Mesenchymal stem cell (in vitro differentiated cells and primary cell): ENCODE measurements at regions not wholly inside any gene's neighbourhood (a gene's known extent, or its start where the extent isn't known, plus 50 kb on each side); places are given as distances from the start of the nearest gene placed in this dataset.
A peak's percentile ranks its signal among the peaks of the same experiment; 100 is the strongest.

Source experiments
- DNase-seq: peaks from one replicate; pipeline ENCODE4 v3.0.0-alpha.2; 2013
- H2AFZ ChIP-seq: one replicate; pipeline ENCODE4 v1.6.1; 2013; ENCODE audit warnings: low read depth, mild to moderate bottlenecking, control low read depth, inconsistent platforms, low read length, moderate library complexity
- H2AK5ac ChIP-seq: 2 replicates; pipeline ENCODE4 v1.6.1; 2013; ENCODE audit warnings: low read length, moderate library complexity, mild to moderate bottlenecking, inconsistent platforms; ENCODE audit not compliant: severe bottlenecking
- H2BK120ac ChIP-seq: one replicate; pipeline ENCODE4 v1.6.1; 2013; ENCODE audit warnings: low read depth, mild to moderate bottlenecking, inconsistent platforms, low read length, moderate library complexity
- H2BK12ac ChIP-seq, 2 experiments: one replicate each; pipeline ENCODE4 v1.6.1; 2013; ENCODE audit warnings: inconsistent platforms in 2 of 2, low read length in 2 of 2, mild to moderate bottlenecking in 2 of 2, moderate library complexity in 2 of 2, control low read depth in 1 of 2
- H2BK15ac ChIP-seq: one replicate; pipeline ENCODE4 v1.6.1; 2013; ENCODE audit warnings: mild to moderate bottlenecking, low read depth, inconsistent platforms; ENCODE audit not compliant: poor library complexity, severe bottlenecking
- H2BK5ac ChIP-seq: 2 replicates; pipeline ENCODE4 v1.6.1; 2013; ENCODE audit warnings: low read depth, mild to moderate bottlenecking, low read length, control low read depth, inconsistent platforms; ENCODE audit not compliant: poor library complexity, severe bottlenecking
- H3K14ac ChIP-seq, 2 experiments: one replicate each; pipeline ENCODE4 v1.6.1; 2013; ENCODE audit warnings: inconsistent platforms in 2 of 2, low read length in 2 of 2, control low read depth in 1 of 2, mild to moderate bottlenecking in 1 of 2, moderate library complexity in 1 of 2
- H3K18ac ChIP-seq, 2 experiments: one replicate each; pipeline ENCODE4 v1.6.1; 2013; ENCODE audit warnings: inconsistent platforms in 2 of 2, low read length in 2 of 2, control low read depth in 1 of 2, low read depth in 1 of 2, mild to moderate bottlenecking in 1 of 2
- H3K23ac ChIP-seq, 2 experiments: one replicate each; pipeline ENCODE4 v1.6.1; 2013; ENCODE audit warnings: inconsistent platforms in 2 of 2, low read length in 2 of 2, mild to moderate bottlenecking in 2 of 2, moderate library complexity in 2 of 2, control low read depth in 1 of 2
- H3K27ac ChIP-seq: 2 replicates; pipeline ENCODE4 v1.5.1; 2013; ENCODE audit warnings: mild to moderate bottlenecking, moderate library complexity, low read length, control low read depth, inconsistent platforms; ENCODE audit not compliant: poor library complexity, severe bottlenecking
- H3K27me3 ChIP-seq, 2 experiments: 2 replicates each; pipeline versions ENCODE4 v1.6.1 to v1.7.0; 2013; ENCODE audit warnings: low read length in 2 of 2, mild to moderate bottlenecking in 2 of 2, moderate library complexity in 2 of 2, control low read depth in 1 of 2, inconsistent platforms in 1 of 2; ENCODE audit not compliant: control insufficient read depth in 1 of 2, insufficient read depth in 1 of 2
- H3K36me3 ChIP-seq, 2 experiments: 2 replicates each; pipeline versions ENCODE4 v1.6.1 to v1.7.0; 2013; ENCODE audit warnings: low read length in 2 of 2, control low read depth in 1 of 2, inconsistent platforms in 1 of 2, low read depth in 1 of 2, mild to moderate bottlenecking in 1 of 2; ENCODE audit not compliant: insufficient read depth in 2 of 2, control insufficient read depth in 1 of 2
- H3K4ac ChIP-seq, 2 experiments: one replicate each; pipeline ENCODE4 v1.6.1; 2013; ENCODE audit warnings: inconsistent platforms in 2 of 2, low read length in 2 of 2, mild to moderate bottlenecking in 2 of 2, moderate library complexity in 2 of 2, control low read depth in 1 of 2, low read depth in 1 of 2
- H3K4me1 ChIP-seq: 2 replicates; pipeline ENCODE4 v1.6.1; 2013; ENCODE audit warnings: low read depth, low read length, control low read depth; ENCODE audit not compliant: control insufficient read depth, insufficient read depth
- H3K4me2 ChIP-seq: 2 replicates; pipeline ENCODE4 v1.6.1; 2013; ENCODE audit warnings: low read length, mild to moderate bottlenecking, inconsistent platforms; ENCODE audit not compliant: poor library complexity, severe bottlenecking
- H3K4me3 ChIP-seq, 2 experiments: 2 replicates each; pipeline versions ENCODE4 v1.5.1 to v1.7.0; 2013; ENCODE audit warnings: low read length in 2 of 2, mild to moderate bottlenecking in 2 of 2, control low read depth in 1 of 2, low read depth in 1 of 2; ENCODE audit not compliant: insufficient read depth in 1 of 2
- H3K79me1 ChIP-seq: replicated peaks from 2 replicates; pipeline ENCODE4 v1.6.1; 2013; ENCODE audit warnings: mild to moderate bottlenecking, control low read depth, low read length, inconsistent platforms; ENCODE audit not compliant: poor library complexity, severe bottlenecking
- H3K9ac ChIP-seq: 2 replicates; pipeline ENCODE4 v1.7.0; 2013; ENCODE audit warnings: mild to moderate bottlenecking, low read length, moderate library complexity
- H3K9me3 ChIP-seq: 2 replicates; pipeline ENCODE4 v1.7.0; 2013; ENCODE audit warnings: mild to moderate bottlenecking, low read length; ENCODE audit not compliant: control insufficient read depth
- H4K8ac ChIP-seq: one replicate; pipeline ENCODE4 v1.6.1; 2013; ENCODE audit warnings: inconsistent platforms, mild to moderate bottlenecking, low read length, moderate library complexity
- H4K91ac ChIP-seq: one replicate; pipeline ENCODE4 v1.6.1; 2013; ENCODE audit warnings: mild to moderate bottlenecking, low read length, inconsistent platforms
- WGBS: methylation state at CpG from one replicate; pipeline ENCODE4 v1.1.7; 2013; ENCODE audit warnings: mixed read lengths; 5-methylcytosine and 5-hydroxymethylcytosine counted together

GRCh38 chr5:117138523-117138922 is 563.9 kb upstream of the SEMA6A start:
- Histone ChIP-seq H2AFZ (no peak overlapping the region), H3K9me3 (no peaks in the 10 kb centered on the region), H3K27me3 (no peaks in the 10 kb centered on the region), H3K14ac (no peak overlapping the region), H4K8ac (no peak overlapping the region), H2AK5ac (no peak overlapping the region), H3K23ac (no peak overlapping the region), H3K4ac (no peak overlapping the region), H2BK120ac (no peak overlapping the region), H3K36me3 (no peaks in the 10 kb centered on the region), H3K27ac (no peak overlapping the region), H3K18ac (no peak overlapping the region), H3K79me1 (no peaks in the 10 kb centered on the region), H4K91ac (no peak overlapping the region), H3K4me2 (no peak overlapping the region), H2BK5ac (no peak overlapping the region), H3K4me1 (no peaks in the 10 kb centered on the region), H3K4me3 (no peak overlapping the region), H2BK15ac (no peak overlapping the region), H3K9ac (no peak overlapping the region), H2BK12ac (no peak overlapping the region)
- DNase-seq = no peak
- no CpG with 5 or more reads among the region's 3 CpGs for WGBS

- H4K91ac ChIP-seq = no peak overlapping the region
- H2BK15ac ChIP-seq = no peak overlapping the region
- no peak overlapping the region for H3K4ac ChIP-seq
These were observed 561.2 kb upstream of the SEMA6A start for GRCh38 chr5:117135851-117136250.

GRCh38 chr5:117133198-117133597 is 558.6 kb upstream of the SEMA6A start:
- H4K91ac ChIP-seq = no peak overlapping the region
- no peak overlapping the region for H3K4me2 ChIP-seq
- H3K27ac ChIP-seq = no peak overlapping the region
- no peak overlapping the region for H3K4me3 ChIP-seq
- no peak overlapping the region for H3K4ac ChIP-seq
- H2BK15ac ChIP-seq = no peak overlapping the region
- no peak overlapping the region for H4K8ac ChIP-seq
- H3K18ac ChIP-seq = no peak overlapping the region
- H2AK5ac ChIP-seq = no peak overlapping the region
- H3K4me1 ChIP-seq = no peaks in the 10 kb centered on the region
- no peak overlapping the region for H3K23ac ChIP-seq
- H3K14ac ChIP-seq = no peak overlapping the region
- H3K9me3 ChIP-seq = no peaks in the 10 kb centered on the region
- DNase-seq = no peak
- no peak overlapping the region for H2BK5ac ChIP-seq
- H3K27me3 ChIP-seq = no peaks in the 10 kb centered on the region
- H2AFZ ChIP-seq = no peak overlapping the region
- no peak overlapping the region for H2BK12ac ChIP-seq
- H3K36me3 ChIP-seq = no peaks in the 10 kb centered on the region
- no peak overlapping the region for H3K9ac ChIP-seq
- no peaks in the 10 kb centered on the region for H3K79me1 ChIP-seq
- H2BK120ac ChIP-seq = no peak overlapping the region

More at GRCh38 chr5:117135851-117136250, 561.2 kb upstream of the SEMA6A start:
- Histone ChIP-seq H2AK5ac (no peak overlapping the region), H3K9me3 (no peaks in the 10 kb centered on the region), H2BK12ac (no peak overlapping the region), H4K8ac (no peak overlapping the region), H2BK5ac (no peak overlapping the region), H2BK120ac (no peak overlapping the region), H3K14ac (no peak overlapping the region), H3K9ac (no peak overlapping the region), H3K27ac (no peak overlapping the region), H3K27me3 (no peaks in the 10 kb centered on the region), H3K4me3 (no peak overlapping the region), H3K18ac (no peak overlapping the region), H3K4me1 (no peaks in the 10 kb centered on the region), H3K36me3 (no peaks in the 10 kb centered on the region), H3K23ac (no peak overlapping the region), H3K4me2 (no peak overlapping the region), H2AFZ (no peak overlapping the region), H3K79me1 (no peaks in the 10 kb centered on the region)
- 93% methylated on average over 2 of the region's 2 CpGs for WGBS
- no peak for DNase-seq

GRCh38 chr5:117131876-117132275 is 557.3 kb upstream of the SEMA6A start:
- Histone ChIP-seq H4K91ac (no peak overlapping the region), H3K27me3 (no peaks in the 10 kb centered on the region), H4K8ac (no peak overlapping the region), H2BK12ac (no peak overlapping the region), H2AFZ (no peak overlapping the region), H3K14ac (no peak overlapping the region), H2BK5ac (no peak overlapping the region), H3K9ac (no peak overlapping the region), H3K4me2 (no peak overlapping the region), H3K4me1 (no peaks in the 10 kb centered on the region), H2BK15ac (no peak overlapping the region), H3K4me3 (no peak overlapping the region), H3K23ac (no peak overlapping the region), H3K9me3 (no peaks in the 10 kb centered on the region), H3K79me1 (no peaks in the 10 kb centered on the region), H2AK5ac (no peak overlapping the region), H3K36me3 (no peaks in the 10 kb centered on the region), H3K4ac (no peak overlapping the region), H2BK120ac (no peak overlapping the region), H3K27ac (no peak overlapping the region), H3K18ac (no peak overlapping the region)
- DNase-seq = peak; percentile 6
